T-helper 1 cell (primary cell): ENCODE measurements at regions not wholly inside any gene's neighbourhood (a gene's known extent, or its start where the extent isn't known, plus 50 kb on each side); places are given as distances from the start of the nearest gene placed in this dataset.

Experiments used
- DNase-seq, 5 donors: peaks; one replicate each; pipeline ENCODE4 v3.0.0-alpha.2; 2012 to 2020

- no peak for DNase-seq
Measured at GRCh38 chr3:147872568-147872967, 463.4 kb downstream of the ZIC1 start.

- no peak for DNase-seq
Measured at GRCh38 chr3:147875498-147875897, 466.3 kb downstream of the ZIC1 start.

- DNase-seq = no peak
Measured at GRCh38 chr3:147881933-147882332, 472.8 kb downstream of the ZIC1 start.

- DNase-seq = no peak
Measured at GRCh38 chr3:147886879-147887278, 477.7 kb downstream of the ZIC1 start.

GRCh38 chr3:147887797-147888196, 478.6 kb downstream of the ZIC1 start:
- DNase-seq = no peak

GRCh38 chr3:147890114-147890513, 480.9 kb downstream of the ZIC1 start:
- DNase-seq = no peak

- no peak for DNase-seq
Measured at GRCh38 chr3:147895509-147895908, 486.3 kb downstream of the ZIC1 start.

GRCh38 chr3:147900851-147901250, 491.7 kb downstream of the ZIC1 start:
- DNase-seq = no peak

GRCh38 chr3:147903026-147903425, 493.9 kb downstream of the ZIC1 start:
- no peak for DNase-seq

GRCh38 chr3:147904421-147904820, 495.3 kb downstream of the ZIC1 start:
- no peak for DNase-seq

- DNase-seq = no peak
Measured at GRCh38 chr3:147906285-147906684, 497.1 kb downstream of the ZIC1 start.

GRCh38 chr3:147914532-147914931, 505.4 kb downstream of the ZIC1 start:
- DNase-seq = no peak

GRCh38 chr3:147915057-147915456, 505.9 kb downstream of the ZIC1 start:
- no peak for DNase-seq

GRCh38 chr3:147919496-147919895, 510.3 kb downstream of the ZIC1 start:
- no peak for DNase-seq

GRCh38 chr3:147921051-147921450, 511.9 kb downstream of the ZIC1 start:
- no peak for DNase-seq

GRCh38 chr3:147924755-147925154, 515.6 kb downstream of the ZIC1 start:
- DNase-seq = no peak

GRCh38 chr3:147925272-147925671, 516.1 kb downstream of the ZIC1 start:
- no peak for DNase-seq

GRCh38 chr3:147930232-147930807, 521.2 kb downstream of the ZIC1 start:
- no peak for DNase-seq

- no peak for DNase-seq
Measured at GRCh38 chr3:147934451-147935180, 525.5 kb downstream of the ZIC1 start.

- no peak for DNase-seq
Measured at GRCh38 chr3:147937341-147937740, 528.2 kb downstream of the ZIC1 start.

GRCh38 chr3:147937891-147938290, 528.7 kb downstream of the ZIC1 start:
- no peak for DNase-seq

GRCh38 chr3:147939425-147939824, 530.3 kb downstream of the ZIC1 start:
- no peak for DNase-seq

- DNase-seq = no peak
Measured at GRCh38 chr3:147939839-147940238, 530.7 kb downstream of the ZIC1 start.

- no peak for DNase-seq
Measured at GRCh38 chr3:147940405-147941193, 531.4 kb downstream of the ZIC1 start.
